H9 (cell line): ENCODE measurements at regions not wholly inside any gene's neighbourhood (a gene's known extent, or its start where the extent isn't known, plus 50 kb on each side); places are given as distances from the start of the nearest gene placed in this dataset.

Experiments used
- DNase-seq: peaks from one replicate; pipeline ENCODE4 v3.0.0-alpha.2; 2017
- H2AFZ ChIP-seq: one replicate; pipeline ENCODE4 v1.6.1; 2013; ENCODE audit warnings: mild to moderate bottlenecking, low read length, control low read depth, moderate library complexity
- H2AK5ac ChIP-seq: 2 replicates; pipeline ENCODE4 v1.6.1; 2013; ENCODE audit warnings: low read length, control low read depth, mixed read lengths; ENCODE audit not compliant: insufficient read length
- H2BK120ac ChIP-seq: one replicate; pipeline ENCODE4 v1.6.1; 2013; ENCODE audit warnings: low read depth, mild to moderate bottlenecking, low read length, control low read depth, inconsistent platforms; ENCODE audit not compliant: poor library complexity, severe bottlenecking
- H2BK12ac ChIP-seq: 2 replicates; pipeline ENCODE4 v1.6.1; 2013; ENCODE audit warnings: low read length, control low read depth, mixed read lengths, low read depth; ENCODE audit not compliant: insufficient read length
- H2BK15ac ChIP-seq: 2 replicates; pipeline ENCODE4 v1.6.1; 2013; ENCODE audit warnings: low read depth, low read length, control low read depth
- H2BK20ac ChIP-seq: one replicate; pipeline ENCODE4 v1.6.1; 2013; ENCODE audit warnings: low read depth, mild to moderate bottlenecking, low read length, control low read depth, inconsistent platforms; ENCODE audit not compliant: poor library complexity, severe bottlenecking
- H2BK5ac ChIP-seq: 2 replicates; pipeline ENCODE4 v1.6.1; 2013; ENCODE audit warnings: low read length, control low read depth, mixed read lengths; ENCODE audit not compliant: insufficient read length
- H3K14ac ChIP-seq: 2 replicates; pipeline ENCODE4 v1.6.1; 2013; ENCODE audit warnings: low read length, control low read depth; ENCODE audit not compliant: insufficient read depth
- H3K18ac ChIP-seq: 2 replicates; pipeline ENCODE4 v1.6.1; 2013; ENCODE audit warnings: low read depth, mild to moderate bottlenecking, mixed read lengths, low read length, control low read depth; ENCODE audit not compliant: insufficient read length
- H3K23ac ChIP-seq: 2 replicates; pipeline ENCODE4 v1.6.1; 2013; ENCODE audit warnings: low read length, control low read depth, mixed read lengths, low read depth; ENCODE audit not compliant: insufficient read length
- H3K23me2 ChIP-seq: 2 replicates; pipeline ENCODE4 v1.6.1; 2013; ENCODE audit warnings: low read depth, mild to moderate bottlenecking, mixed read lengths, low read length, control low read depth; ENCODE audit not compliant: insufficient read length, poor library complexity, severe bottlenecking
- H3K27ac ChIP-seq: 2 replicates; pipeline ENCODE4 v1.5.1; 2013; ENCODE audit warnings: low read length, control low read depth, mixed read lengths, low read depth; ENCODE audit not compliant: insufficient read length
- H3K27me3 ChIP-seq: 2 replicates; pipeline ENCODE4 v1.6.1; 2013; ENCODE audit warnings: low read length, control low read depth, inconsistent platforms; ENCODE audit not compliant: insufficient read depth
- H3K4ac ChIP-seq: 2 replicates; pipeline ENCODE4 v1.6.1; 2013; ENCODE audit warnings: low read depth, mild to moderate bottlenecking, control low read depth, inconsistent platforms, low read length, moderate library complexity
- H3K4me1 ChIP-seq: 2 replicates; pipeline ENCODE4 v1.6.1; 2013; ENCODE audit warnings: low read length, control low read depth, inconsistent platforms; ENCODE audit not compliant: insufficient read depth
- H3K4me2 ChIP-seq: 2 replicates; pipeline ENCODE4 v1.6.1; 2013; ENCODE audit warnings: low read length, control low read depth, mixed read lengths; ENCODE audit not compliant: insufficient read length, insufficient read depth
- H3K56ac ChIP-seq: 2 replicates; pipeline ENCODE4 v1.6.1; 2013; ENCODE audit warnings: low read depth, mild to moderate bottlenecking, mixed read lengths, low read length, control low read depth; ENCODE audit not compliant: insufficient read length
- H3K79me1 ChIP-seq: 2 replicates; pipeline ENCODE4 v1.6.1; 2013; ENCODE audit warnings: low read depth, mild to moderate bottlenecking, moderate library complexity, low read length, control low read depth, inconsistent platforms; ENCODE audit not compliant: insufficient read depth, poor library complexity, severe bottlenecking
- H3K79me2 ChIP-seq: 2 replicates; pipeline ENCODE4 v1.6.1; 2013; ENCODE audit warnings: low read length, control low read depth, inconsistent platforms; ENCODE audit not compliant: insufficient read depth
- H3K9ac ChIP-seq: 2 replicates; pipeline ENCODE4 v1.6.1; 2013; ENCODE audit warnings: low read length, control low read depth, mixed read lengths; ENCODE audit not compliant: insufficient read length; ENCODE audit errors: extremely low read depth
- H3K9me3 ChIP-seq: one replicate; pipeline ENCODE4 v1.6.1; 2013; ENCODE audit warnings: low read depth, low read length, inconsistent platforms; ENCODE audit not compliant: control insufficient read depth
- H3T11ph ChIP-seq: one replicate; pipeline ENCODE4 v1.6.1; 2013; ENCODE audit warnings: mild to moderate bottlenecking, low read length, control low read depth, inconsistent platforms
- H4K20me1 ChIP-seq: one replicate; pipeline ENCODE4 v1.6.1; 2013; ENCODE audit not compliant: control insufficient read depth, insufficient read length, insufficient read depth
- H4K5ac ChIP-seq: 2 replicates; pipeline ENCODE4 v1.6.1; 2013; ENCODE audit warnings: low read depth, mild to moderate bottlenecking, mixed read lengths, low read length, control low read depth; ENCODE audit not compliant: insufficient read length
- H4K8ac ChIP-seq: replicated peaks from 2 replicates; pipeline ENCODE4 v1.6.1; 2013; ENCODE audit warnings: low read length, control low read depth, mixed read lengths, low read depth; ENCODE audit not compliant: insufficient read length
- H4K91ac ChIP-seq: 2 replicates; pipeline ENCODE4 v1.6.1; 2013; ENCODE audit warnings: low read depth, mild to moderate bottlenecking, moderate library complexity, mixed read lengths, low read length, control low read depth; ENCODE audit not compliant: insufficient read length
- H3K27ac Mint-ChIP-seq, 3 experiments: 2 replicates in 2 of 3; 3 replicates in 1 of 3; pipeline ENCODE4 v1.8.0; 2020 to 2021; ENCODE audit warnings: mixed read lengths in 3 of 3, mild to moderate bottlenecking in 1 of 3, moderate library complexity in 1 of 3
- H3K27me3 Mint-ChIP-seq: 2 replicates; pipeline ENCODE4 v1.8.0; 2021; ENCODE audit warnings: low read depth, mild to moderate bottlenecking, moderate library complexity, mixed read lengths
- H3K36me3 Mint-ChIP-seq, 3 experiments: 2 replicates in 2 of 3; 3 replicates in 1 of 3; pipeline ENCODE4 v1.8.0; 2020 to 2021; ENCODE audit warnings: low read depth in 3 of 3, mixed read lengths in 3 of 3; ENCODE audit not compliant: insufficient read depth in 1 of 3
- H3K4me1 Mint-ChIP-seq, 2 experiments: 2 replicates each; pipeline ENCODE4 v1.8.0; 2020; ENCODE audit warnings: mixed read lengths in 2 of 2
- H3K4me3 Mint-ChIP-seq, 2 experiments: 2 replicates in 1 of 2; 3 replicates in 1 of 2; pipeline ENCODE4 v1.8.0; 2020 to 2021; ENCODE audit warnings: mild to moderate bottlenecking in 2 of 2, mixed read lengths in 2 of 2, moderate library complexity in 1 of 2
- H3K9me3 Mint-ChIP-seq, 2 experiments: 2 replicates in 1 of 2; 3 replicates in 1 of 2; pipeline ENCODE4 v1.8.0; 2020; ENCODE audit warnings: mild to moderate bottlenecking in 2 of 2, mixed read lengths in 2 of 2, moderate library complexity in 1 of 2
- WGBS: extraction: QIAGEN DNeasy Blood & Tissue Kit; methylation state at CpG from one replicate; pipeline ENCODE4 v1.1.7; 2013; ENCODE audit warnings: missing lambda C conversion rate, low lambda C conversion rate, mixed read lengths; ENCODE audit not compliant: insufficient read length; ENCODE audit errors: extremely low coverage; 5-methylcytosine and 5-hydroxymethylcytosine counted together
- TF ChIP-seq, protein P1 (sequence below): fragments of 200-600 bp; sonication (generic); conservative IDR thresholded peaks from 3 replicates; pipeline ENCODE4 v1.8.0; 2021; ENCODE audit warnings: antibody characterized with exemption, mild to moderate bottlenecking

DNA sequence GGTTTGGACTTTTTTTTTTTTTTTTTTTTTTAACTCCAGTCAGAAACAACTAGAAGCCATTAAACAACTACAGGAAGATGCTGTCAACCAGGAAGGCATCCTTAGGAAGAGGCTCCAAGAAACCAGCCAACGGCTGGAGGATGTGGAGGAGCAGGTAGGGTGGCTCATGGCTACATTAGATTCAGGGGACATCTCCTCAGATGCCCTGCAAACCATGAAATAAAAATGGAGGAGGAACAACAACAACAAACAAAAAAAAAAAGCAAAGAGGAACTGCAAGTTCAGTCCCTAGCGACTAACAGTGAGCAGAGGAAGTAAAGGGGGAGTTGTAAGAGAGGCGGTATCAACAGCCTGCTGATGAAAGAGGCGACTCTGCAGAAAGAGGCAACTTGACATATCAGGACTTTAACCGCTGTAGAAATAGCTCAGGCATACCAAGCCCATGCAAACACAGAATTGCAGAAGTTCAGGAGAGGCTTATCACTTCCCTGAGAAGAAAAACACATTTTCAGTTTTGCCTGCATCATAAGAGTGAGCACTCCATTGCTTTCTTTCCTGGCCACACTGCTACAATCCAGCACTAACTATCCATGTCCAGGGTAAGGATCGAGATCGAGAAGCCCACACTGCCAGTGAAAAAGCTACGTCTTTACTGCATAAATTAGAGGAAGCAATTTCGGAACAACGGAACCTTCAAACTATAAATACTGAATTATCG, 103.5 kb upstream of the BCAT1 start:
- DNase-seq, result no peak
- Histone ChIP-seq H3T11ph (no peak overlapping the region), H3K27me3 (no peaks in the 10 kb centered on the region), H3K23me2 (no peaks in the 10 kb centered on the region), H3K79me2 (no peaks in the 10 kb centered on the region), H4K8ac (no peak overlapping the region), H3K56ac (no peak overlapping the region), H2AFZ (no peak overlapping the region), H3K27ac (no peak overlapping the region), H2BK5ac (no peak overlapping the region), H4K91ac (no peak overlapping the region), H3K4ac (no peak overlapping the region), H3K4me2 (no peak overlapping the region), H3K79me1 (no peaks in the 10 kb centered on the region), H3K9ac (no peak overlapping the region), H4K20me1 (no peaks in the 10 kb centered on the region), H2BK120ac (no peak overlapping the region), H3K9me3 (no peaks in the 10 kb centered on the region), H3K23ac (no peak overlapping the region), H2BK15ac (no peak overlapping the region), H2BK12ac (no peak overlapping the region), H3K18ac (no peak overlapping the region), H4K5ac (no peak overlapping the region), H2BK20ac (no peak overlapping the region), H3K4me1 (peaks cover 4% of the 10 kb centered on the region; the same call in 1 of the 2 replicates), H3K14ac (no peak overlapping the region), H2AK5ac (no peak overlapping the region)
- TF ChIP-seq, protein P1, sequence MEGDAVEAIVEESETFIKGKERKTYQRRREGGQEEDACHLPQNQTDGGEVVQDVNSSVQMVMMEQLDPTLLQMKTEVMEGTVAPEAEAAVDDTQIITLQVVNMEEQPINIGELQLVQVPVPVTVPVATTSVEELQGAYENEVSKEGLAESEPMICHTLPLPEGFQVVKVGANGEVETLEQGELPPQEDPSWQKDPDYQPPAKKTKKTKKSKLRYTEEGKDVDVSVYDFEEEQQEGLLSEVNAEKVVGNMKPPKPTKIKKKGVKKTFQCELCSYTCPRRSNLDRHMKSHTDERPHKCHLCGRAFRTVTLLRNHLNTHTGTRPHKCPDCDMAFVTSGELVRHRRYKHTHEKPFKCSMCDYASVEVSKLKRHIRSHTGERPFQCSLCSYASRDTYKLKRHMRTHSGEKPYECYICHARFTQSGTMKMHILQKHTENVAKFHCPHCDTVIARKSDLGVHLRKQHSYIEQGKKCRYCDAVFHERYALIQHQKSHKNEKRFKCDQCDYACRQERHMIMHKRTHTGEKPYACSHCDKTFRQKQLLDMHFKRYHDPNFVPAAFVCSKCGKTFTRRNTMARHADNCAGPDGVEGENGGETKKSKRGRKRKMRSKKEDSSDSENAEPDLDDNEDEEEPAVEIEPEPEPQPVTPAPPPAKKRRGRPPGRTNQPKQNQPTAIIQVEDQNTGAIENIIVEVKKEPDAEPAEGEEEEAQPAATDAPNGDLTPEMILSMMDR, result no peak
- Mint-ChIP-seq H3K27me3 (no peaks in the 10 kb centered on the region; the same call in 1 of the 2 replicates), H3K4me1 (peaks cover 9 to 13% of the 10 kb centered on the region in 2 experiments), H3K4me3 (no peak overlapping the region), H3K9me3 (peaks cover 4 to 8% of the 10 kb centered on the region in 2 experiments; a peak in 4 of 5 replicates), H3K36me3 (peaks cover 3 to 5% (median 3%) of the 10 kb centered on the region in 3 experiments; a peak in 6 of 7 replicates), H3K27ac (no peak overlapping the region; a peak in 1 of 7 replicates)
- WGBS, result no CpG with 5 or more reads among the region's 11 CpGs
